HFFc6 (cell line): ENCODE measurements at regions not wholly inside any gene's neighbourhood (a gene's known extent, or its start where the extent isn't known, plus 50 kb on each side); places are given as distances from the start of the nearest gene placed in this dataset.
"Not testable (repeated sequence)": the region's sequence is repeated elsewhere in the genome, so short reads cannot be mapped to it uniquely, and the experiment has no call there.

Source experiments
- DNase-seq: peaks from one replicate; pipeline ENCODE4 v3.0.0-alpha.2; 2018
- H3K27ac Mint-ChIP-seq: 2 replicates; pipeline ENCODE4 v1.8.0; 2020; ENCODE audit warnings: mild to moderate bottlenecking, mixed read lengths
- H3K27me3 Mint-ChIP-seq: 2 replicates; pipeline ENCODE4 v1.8.0; 2021; ENCODE audit warnings: mild to moderate bottlenecking, moderate library complexity, mixed read lengths; ENCODE audit not compliant: insufficient read depth
- H3K36me3 Mint-ChIP-seq: 2 replicates; pipeline ENCODE4 v1.8.0; 2021; ENCODE audit warnings: low read depth, mixed read lengths
- H3K4me1 Mint-ChIP-seq: 2 replicates; pipeline ENCODE4 v1.8.0; 2020; ENCODE audit warnings: low read depth, mixed read lengths
- H3K4me3 Mint-ChIP-seq: 2 replicates; pipeline ENCODE4 v1.8.0; 2020; ENCODE audit warnings: mild to moderate bottlenecking, moderate library complexity, mixed read lengths
- H3K9me3 Mint-ChIP-seq: 2 replicates; pipeline ENCODE4 v1.8.0; 2020; ENCODE audit warnings: mild to moderate bottlenecking, mixed read lengths
- CTCF ChIP-seq: fragments of 200-600 bp; sonication (generic); IDR thresholded peaks from 2 replicates; pipeline ENCODE4 v1.5.0; 2021; ENCODE audit warnings: antibody characterized with exemption, mild to moderate bottlenecking

- DNase-seq = no peak
- H3K4me1 Mint-ChIP-seq = peaks cover 4% of the 10 kb centered on the region; the same call in 1 of the 2 replicates
- no peaks in the 10 kb centered on the region for H3K36me3 Mint-ChIP-seq
- TF ChIP-seq CTCF = no peak
- H3K27ac Mint-ChIP-seq = no peak overlapping the region
- H3K9me3 Mint-ChIP-seq = no peaks in the 10 kb centered on the region
- peaks cover 18% of the 10 kb centered on the region for H3K27me3 Mint-ChIP-seq
- no peak overlapping the region for H3K4me3 Mint-ChIP-seq
Measured at GRCh38 chr10:33861016-33861704, 526.7 kb upstream of the NRP1 start.

DNA sequence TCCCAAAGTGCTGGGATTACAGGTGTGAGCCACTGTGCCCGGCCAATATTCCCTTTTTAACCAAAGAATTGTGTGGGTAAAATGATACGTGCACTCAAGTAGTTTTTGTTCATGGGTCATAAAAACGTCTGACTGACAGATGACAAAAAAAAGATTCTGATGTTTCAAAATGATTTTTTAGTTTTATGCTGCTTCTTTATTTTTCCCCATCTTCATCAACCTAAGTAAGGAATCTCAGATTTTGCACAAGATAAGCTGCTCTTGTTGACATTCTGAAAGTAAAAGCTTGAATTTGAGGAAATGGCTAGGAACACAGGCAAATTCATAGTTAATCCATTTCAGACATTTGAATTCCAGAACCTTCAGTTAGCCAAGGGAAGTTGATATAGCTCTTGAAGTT lies 526.1 kb upstream of the NRP1 start:
- H3K36me3 Mint-ChIP-seq = no peaks in the 10 kb centered on the region
- H3K27ac Mint-ChIP-seq = no peak overlapping the region
- H3K4me3 Mint-ChIP-seq = no peak overlapping the region
- H3K27me3 Mint-ChIP-seq = peaks cover 18% of the 10 kb centered on the region
- peaks cover 4% of the 10 kb centered on the region; the same call in 1 of the 2 replicates for H3K4me1 Mint-ChIP-seq
- no peak for TF ChIP-seq CTCF
- no peak for DNase-seq
- no peaks in the 10 kb centered on the region for H3K9me3 Mint-ChIP-seq

GRCh38 chr10:33859319-33860022 lies 525.0 kb upstream of the NRP1 start:
- H3K27me3 Mint-ChIP-seq = peaks cover 23% of the 10 kb centered on the region
- no peak overlapping the region for H3K4me3 Mint-ChIP-seq
- no peak for TF ChIP-seq CTCF
- no peaks in the 10 kb centered on the region for H3K36me3 Mint-ChIP-seq
- no peaks in the 10 kb centered on the region for H3K9me3 Mint-ChIP-seq
- DNase-seq = no peak
- H3K27ac Mint-ChIP-seq = no peak overlapping the region
- H3K4me1 Mint-ChIP-seq = peaks cover 4% of the 10 kb centered on the region; the same call in 1 of the 2 replicates

DNA sequence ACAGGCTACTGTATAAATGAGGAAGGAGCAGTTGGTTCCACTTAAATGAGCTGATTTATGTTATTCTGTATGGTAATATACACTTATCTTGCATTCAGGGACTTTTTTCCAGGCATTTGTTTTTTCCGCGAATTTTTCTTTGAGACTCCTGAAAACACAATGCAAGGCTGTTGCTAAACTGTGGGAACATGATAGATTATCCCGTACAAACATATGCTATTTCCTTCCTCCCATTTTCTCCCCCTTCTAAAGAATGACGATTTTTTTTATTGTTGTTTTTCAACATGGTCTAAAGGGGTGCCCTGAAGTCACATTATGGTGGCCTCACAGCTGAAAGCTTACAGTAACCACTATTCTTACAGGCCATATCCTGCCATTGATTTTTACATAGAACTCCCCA lies 523.9 kb upstream of the NRP1 start:
- TF ChIP-seq CTCF = no peak
- Mint-ChIP-seq H3K27ac (no peak overlapping the region), H3K27me3 (peaks cover 15% of the 10 kb centered on the region), H3K4me1 (peaks cover 4% of the 10 kb centered on the region; the same call in 1 of the 2 replicates), H3K9me3 (no peaks in the 10 kb centered on the region), H3K36me3 (no peaks in the 10 kb centered on the region), H3K4me3 (no peak overlapping the region)
- DNase-seq = no peak

GRCh38 chr10:33853221-33853620 lies 518.8 kb upstream of the NRP1 start:
- H3K36me3 Mint-ChIP-seq, H3K27ac Mint-ChIP-seq, H3K4me3 Mint-ChIP-seq, H3K9me3 Mint-ChIP-seq, DNase-seq, H3K4me1 Mint-ChIP-seq: not testable (repeated sequence)
- peaks cover 30% of the 10 kb centered on the region for H3K27me3 Mint-ChIP-seq

DNA sequence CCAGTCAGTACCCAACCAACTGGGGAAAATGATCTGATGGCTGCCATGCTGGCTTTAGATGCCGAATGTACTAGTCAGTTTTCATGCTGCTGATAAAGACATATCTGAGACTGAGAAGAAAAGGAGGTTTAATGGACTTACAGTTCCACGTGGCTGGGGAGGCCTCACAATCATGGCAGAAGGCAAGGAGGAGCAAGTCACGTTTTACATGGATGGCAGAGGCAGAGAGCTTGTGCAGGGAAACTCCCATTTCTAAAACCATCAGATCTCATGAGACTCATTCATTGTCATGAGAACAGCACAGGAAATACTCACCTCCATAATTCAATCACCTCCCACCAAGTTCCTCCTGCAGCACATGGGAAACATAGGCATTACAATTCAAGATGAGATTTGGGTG lies 508.9 kb upstream of the NRP1 start:
- H3K36me3 Mint-ChIP-seq = peaks cover 5% of the 10 kb centered on the region
- no peak overlapping the region for H3K27ac Mint-ChIP-seq
- no peak for DNase-seq
- H3K4me1 Mint-ChIP-seq = no peaks in the 10 kb centered on the region
- no peak overlapping the region for H3K4me3 Mint-ChIP-seq
- H3K27me3 Mint-ChIP-seq = peaks cover 9% of the 10 kb centered on the region
- H3K9me3 Mint-ChIP-seq = peaks cover 21% of the 10 kb centered on the region
- no peak for TF ChIP-seq CTCF
